ENCODE measurements at regions not wholly inside any gene's neighbourhood (a gene's known extent, or its start where the extent isn't known, plus 50 kb on each side); places are given as distances from the start of the nearest gene placed in this dataset.

DNA sequence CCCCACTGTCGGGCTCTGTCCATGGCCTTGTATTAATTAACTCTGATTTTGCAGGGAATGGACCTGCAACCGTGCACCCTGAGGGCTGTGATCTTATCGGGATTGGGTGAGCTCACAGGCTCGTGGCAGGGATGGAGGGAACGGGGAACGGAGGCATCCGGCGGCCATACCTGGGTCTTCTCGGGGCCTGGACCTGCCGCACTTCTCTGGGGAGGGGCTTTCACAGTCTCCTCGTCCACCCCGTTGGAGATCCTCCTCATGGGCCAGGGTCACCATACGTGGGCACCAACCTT lies 57.5 kb upstream of the SHH start:
- no peak for TF ChIP-seq POLR2AphosphoS5 (IDR thresholded peaks at IDR 0.05; ENCODE audit: low read depth, low read length)
- no peak for TF ChIP-seq CTCF (IDR thresholded peaks at IDR 0.05)
- TF ChIP-seq TCF7L2 (IDR thresholded peaks at IDR 0.05; ENCODE audit: low read depth, low read length): no peak
- TF ChIP-seq, protein P1, sequence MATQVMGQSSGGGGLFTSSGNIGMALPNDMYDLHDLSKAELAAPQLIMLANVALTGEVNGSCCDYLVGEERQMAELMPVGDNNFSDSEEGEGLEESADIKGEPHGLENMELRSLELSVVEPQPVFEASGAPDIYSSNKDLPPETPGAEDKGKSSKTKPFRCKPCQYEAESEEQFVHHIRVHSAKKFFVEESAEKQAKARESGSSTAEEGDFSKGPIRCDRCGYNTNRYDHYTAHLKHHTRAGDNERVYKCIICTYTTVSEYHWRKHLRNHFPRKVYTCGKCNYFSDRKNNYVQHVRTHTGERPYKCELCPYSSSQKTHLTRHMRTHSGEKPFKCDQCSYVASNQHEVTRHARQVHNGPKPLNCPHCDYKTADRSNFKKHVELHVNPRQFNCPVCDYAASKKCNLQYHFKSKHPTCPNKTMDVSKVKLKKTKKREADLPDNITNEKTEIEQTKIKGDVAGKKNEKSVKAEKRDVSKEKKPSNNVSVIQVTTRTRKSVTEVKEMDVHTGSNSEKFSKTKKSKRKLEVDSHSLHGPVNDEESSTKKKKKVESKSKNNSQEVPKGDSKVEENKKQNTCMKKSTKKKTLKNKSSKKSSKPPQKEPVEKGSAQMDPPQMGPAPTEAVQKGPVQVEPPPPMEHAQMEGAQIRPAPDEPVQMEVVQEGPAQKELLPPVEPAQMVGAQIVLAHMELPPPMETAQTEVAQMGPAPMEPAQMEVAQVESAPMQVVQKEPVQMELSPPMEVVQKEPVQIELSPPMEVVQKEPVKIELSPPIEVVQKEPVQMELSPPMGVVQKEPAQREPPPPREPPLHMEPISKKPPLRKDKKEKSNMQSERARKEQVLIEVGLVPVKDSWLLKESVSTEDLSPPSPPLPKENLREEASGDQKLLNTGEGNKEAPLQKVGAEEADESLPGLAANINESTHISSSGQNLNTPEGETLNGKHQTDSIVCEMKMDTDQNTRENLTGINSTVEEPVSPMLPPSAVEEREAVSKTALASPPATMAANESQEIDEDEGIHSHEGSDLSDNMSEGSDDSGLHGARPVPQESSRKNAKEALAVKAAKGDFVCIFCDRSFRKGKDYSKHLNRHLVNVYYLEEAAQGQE (IDR thresholded peaks at IDR 0.05; ENCODE audit: insufficient read depth in 1 of 2, low read depth in 2 of 2, low read length in 1 of 2): no peak
- no peak for TF ChIP-seq SIN3A (IDR thresholded peaks at IDR 0.05; ENCODE audit: borderline replicate concordance, insufficient read depth, low read depth, low read length)
- H3K4me3 ChIP-seq (ENCODE audit: low read depth in 2 of 2, low read length in 2 of 2): no peak overlapping the region
- in situ Hi-C loops (cut with HindIII; ENCODE audit: low pct_unique_long_range_greater_than_20kb, low sequenced_read_pairs) (no loop called here), intact Hi-C loops (cut with micrococcal nuclease; ENCODE audit: unreplicated experiment) (no loop called here)
- no peaks in the 10 kb centered on the region for H3K4me1 ChIP-seq (ENCODE audit: control insufficient read depth, insufficient read depth, low read length)
- ATAC-seq: no peak
- POLR2A ChIA-PET: no interaction called here
- H3K27me3 ChIP-seq (ENCODE audit: control insufficient read depth, insufficient read depth, low read length): no peaks in the 10 kb centered on the region
- H3K9me3 ChIP-seq (ENCODE audit: control insufficient read depth, insufficient read depth, low read depth, low read length): no peaks in the 10 kb centered on the region
- DNase-seq (ENCODE audit: low read depth, low spot score): no peak
- H3K36me3 ChIP-seq (ENCODE audit: control insufficient read depth, insufficient read depth, low read length): no peaks in the 10 kb centered on the region
- CTCF ChIA-PET: no interaction called here
- BruUV-seq (replicated peaks): no TSS peak
- H3K27ac ChIP-seq (ENCODE audit: low read length): no peak overlapping the region

DNA sequence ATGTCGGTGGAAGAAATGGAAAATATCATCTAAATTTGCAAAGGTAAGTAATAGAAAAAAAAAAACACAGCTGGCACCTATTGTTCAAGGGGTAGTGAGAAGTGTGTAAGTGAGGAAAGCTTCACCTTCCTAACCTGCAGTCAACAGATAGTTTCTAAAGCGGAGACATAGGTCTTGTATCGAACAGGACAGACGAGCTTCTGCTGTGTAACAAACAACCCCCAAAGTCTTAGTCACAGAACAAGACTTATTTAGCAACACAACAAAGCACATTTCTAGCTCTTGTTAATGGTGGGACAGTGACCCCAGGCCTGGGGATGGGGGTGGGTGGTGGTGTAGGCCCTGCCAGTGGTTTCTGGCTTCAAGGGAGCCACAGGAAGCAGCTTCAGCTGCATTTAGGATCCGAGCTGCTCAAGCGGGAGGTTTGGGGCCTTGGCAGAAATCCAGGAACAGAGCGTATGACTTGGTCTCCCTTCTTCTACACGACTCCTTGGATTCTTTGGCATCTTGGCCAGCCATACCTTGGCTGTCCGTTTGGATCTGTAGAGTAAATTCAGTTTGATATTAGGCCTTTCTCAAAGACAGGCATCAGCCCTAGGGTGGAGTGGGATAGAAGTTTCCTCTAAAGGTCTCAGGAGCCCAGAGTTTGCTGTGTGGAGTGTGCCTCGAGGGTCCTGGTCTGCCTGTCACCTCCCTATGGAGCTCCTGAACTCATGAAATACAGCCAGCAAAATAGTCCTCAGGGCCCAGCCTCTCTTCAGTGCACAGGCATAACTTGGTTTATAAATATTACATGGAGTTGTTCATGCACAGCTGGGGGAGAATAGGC lies 56.9 kb upstream of the SHH start:
- POLR2A ChIA-PET: no interaction called here
- H3K4me3 ChIP-seq (ENCODE audit: low read depth in 2 of 2, low read length in 2 of 2): no peak overlapping the region
- intact Hi-C loops (cut with micrococcal nuclease; ENCODE audit: unreplicated experiment): no loop called here
- no peak for TF ChIP-seq POLR2AphosphoS5 (IDR thresholded peaks at IDR 0.05; ENCODE audit: low read depth, low read length)
- H3K4me1 ChIP-seq (ENCODE audit: control insufficient read depth, insufficient read depth, low read length): no peaks in the 10 kb centered on the region
- H3K27ac ChIP-seq (ENCODE audit: low read length): no peak overlapping the region
- CTCF ChIA-PET: no interaction called here
- DNase-seq (ENCODE audit: low read depth, low spot score) (no peak), ATAC-seq (no peak)
- H3K9me3 ChIP-seq (ENCODE audit: control insufficient read depth, insufficient read depth, low read depth, low read length): no peaks in the 10 kb centered on the region
- no peaks in the 10 kb centered on the region for H3K27me3 ChIP-seq (ENCODE audit: control insufficient read depth, insufficient read depth, low read length)
- in situ Hi-C loops (cut with HindIII; ENCODE audit: low pct_unique_long_range_greater_than_20kb, low sequenced_read_pairs): no loop called here
- BruUV-seq (replicated peaks): no TSS peak
- no peaks in the 10 kb centered on the region for H3K36me3 ChIP-seq (ENCODE audit: control insufficient read depth, insufficient read depth, low read length)

GRCh38 chr7:155867734-155868400 lies 55.6 kb upstream of the SHH start:
- POLR2A ChIA-PET: no interaction called here
- in situ Hi-C loops (cut with HindIII; ENCODE audit: low pct_unique_long_range_greater_than_20kb, low sequenced_read_pairs): no loop called here
- no TSS peak for BruUV-seq (replicated peaks)
- Histone ChIP-seq H3K4me1 (ENCODE audit: control insufficient read depth, insufficient read depth, low read length) (no peaks in the 10 kb centered on the region), H3K27ac (ENCODE audit: low read length) (no peak overlapping the region), H3K36me3 (ENCODE audit: control insufficient read depth, insufficient read depth, low read length) (no peaks in the 10 kb centered on the region), H3K27me3 (ENCODE audit: control insufficient read depth, insufficient read depth, low read length) (no peaks in the 10 kb centered on the region), H3K4me3 (ENCODE audit: low read depth in 2 of 2, low read length in 2 of 2) (no peak overlapping the region), H3K9me3 (ENCODE audit: control insufficient read depth, insufficient read depth, low read depth, low read length) (no peaks in the 10 kb centered on the region)
- CTCF ChIA-PET: no interaction called here
- intact Hi-C loops (cut with micrococcal nuclease; ENCODE audit: unreplicated experiment): no loop called here
- no peak for TF ChIP-seq SIN3A (IDR thresholded peaks at IDR 0.05; ENCODE audit: borderline replicate concordance, insufficient read depth, low read depth, low read length)
- no peak for TF ChIP-seq TCF7L2 (IDR thresholded peaks at IDR 0.05; ENCODE audit: low read depth, low read length)
- TF ChIP-seq CTCF (IDR thresholded peaks at IDR 0.05): no peak
- no peak for TF ChIP-seq POLR2AphosphoS5 (IDR thresholded peaks at IDR 0.05; ENCODE audit: low read depth, low read length)
- TF ChIP-seq, protein P1 (IDR thresholded peaks at IDR 0.05; ENCODE audit: insufficient read depth in 1 of 2, low read depth in 2 of 2, low read length in 1 of 2): no peak
- DNase-seq (ENCODE audit: low read depth, low spot score) (no peak), ATAC-seq (no peak)

Data from Panc1 (cell line).